GM19328 (cell line): ENCODE measurements at regions not wholly inside any gene's neighbourhood (a gene's known extent, or its start where the extent isn't known, plus 50 kb on each side); places are given as distances from the start of the nearest gene placed in this dataset.

ENCODE experiments used
- ATAC-seq: cut with Tn5 transposase; IDR thresholded peaks from one replicate; pipeline ENCODE4 v1.9.1; 2021; ENCODE audit warnings: mild to moderate bottlenecking, moderate library complexity; ENCODE audit not compliant: unreplicated experiment

DNA sequence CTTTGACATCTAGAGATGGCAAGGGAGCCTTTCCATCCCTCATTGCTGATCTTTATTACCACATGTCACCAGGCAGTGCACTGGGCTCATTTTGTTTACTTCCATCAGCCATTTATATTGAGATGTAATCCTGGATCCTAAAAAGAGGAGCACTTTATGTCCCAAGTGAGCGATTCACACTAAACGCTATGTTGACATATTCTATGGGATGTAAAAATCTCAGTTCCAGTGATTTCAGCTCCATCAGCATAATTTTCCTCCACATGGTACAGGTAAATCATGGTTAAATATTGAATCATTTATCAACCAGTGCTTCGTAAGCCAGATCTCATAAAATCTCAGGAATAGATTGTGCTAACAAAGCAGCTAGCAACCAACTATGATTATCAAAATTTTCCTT is 634.8 kb upstream of the PLXNA2 start:
- ATAC-seq = no peak

DNA sequence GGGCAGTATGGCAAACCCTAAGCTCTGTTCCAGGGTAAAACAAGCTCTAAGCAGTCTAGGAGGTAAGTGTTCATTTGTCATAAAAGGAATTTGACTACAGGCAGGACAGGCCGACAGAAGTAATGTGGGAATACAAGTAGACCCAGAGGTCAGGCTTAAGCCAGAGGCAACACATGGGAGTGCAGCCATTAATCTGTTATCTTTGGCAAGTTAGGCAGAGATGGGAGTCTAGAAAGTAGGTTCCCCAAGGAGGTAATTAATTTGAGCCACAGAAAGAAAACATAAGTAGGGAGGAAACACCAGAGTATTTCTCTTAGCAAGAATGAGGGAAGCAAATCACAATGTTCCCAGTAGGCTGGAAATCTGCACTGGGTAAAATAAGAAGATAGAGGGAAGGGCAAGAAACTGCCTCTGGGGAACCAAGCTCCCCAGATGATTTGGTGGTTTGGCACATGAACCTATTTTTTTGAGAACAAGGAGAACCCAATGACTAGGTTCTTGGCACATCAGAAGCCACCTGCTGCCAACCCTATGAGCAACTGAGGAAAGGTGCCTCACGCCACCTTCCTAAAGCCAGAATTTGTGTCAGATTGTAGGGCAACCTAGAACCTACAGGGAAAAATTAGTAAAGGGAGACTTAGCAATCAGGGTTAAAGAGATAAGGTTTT is 636.4 kb upstream of the PLXNA2 start:
- no peak for ATAC-seq

GRCh38 chr1:208885060-208885459 is 640.9 kb upstream of the PLXNA2 start:
- ATAC-seq = no peak

DNA sequence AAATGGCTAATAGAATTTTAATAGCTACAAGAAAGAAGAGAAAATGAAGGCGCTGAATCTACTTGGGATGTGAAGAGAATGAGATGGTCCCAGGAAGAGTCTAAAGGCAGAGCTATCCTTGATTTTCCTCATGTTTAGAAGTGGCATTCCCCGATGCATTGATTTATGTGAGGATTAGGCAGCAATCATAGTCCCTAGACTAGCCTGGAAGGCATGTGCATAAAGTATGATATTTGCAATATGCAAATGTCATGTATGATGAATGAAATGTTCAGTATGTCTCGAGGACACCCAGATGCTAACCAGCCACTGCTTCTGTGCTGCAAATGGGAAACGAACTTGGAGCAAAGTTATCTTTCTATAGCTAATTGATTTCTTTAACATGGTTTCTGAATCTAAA is 641.5 kb upstream of the PLXNA2 start:
- no peak for ATAC-seq

GRCh38 chr1:208888376-208888775 is 644.2 kb upstream of the PLXNA2 start:
- no peak for ATAC-seq

GRCh38 chr1:208892147-208892546 is 648.0 kb upstream of the PLXNA2 start:
- no peak for ATAC-seq

GRCh38 chr1:208893251-208893650 is 649.1 kb upstream of the PLXNA2 start:
- ATAC-seq = no peak

GRCh38 chr1:208895181-208895580 is 651.0 kb upstream of the PLXNA2 start:
- ATAC-seq = no peak

DNA sequence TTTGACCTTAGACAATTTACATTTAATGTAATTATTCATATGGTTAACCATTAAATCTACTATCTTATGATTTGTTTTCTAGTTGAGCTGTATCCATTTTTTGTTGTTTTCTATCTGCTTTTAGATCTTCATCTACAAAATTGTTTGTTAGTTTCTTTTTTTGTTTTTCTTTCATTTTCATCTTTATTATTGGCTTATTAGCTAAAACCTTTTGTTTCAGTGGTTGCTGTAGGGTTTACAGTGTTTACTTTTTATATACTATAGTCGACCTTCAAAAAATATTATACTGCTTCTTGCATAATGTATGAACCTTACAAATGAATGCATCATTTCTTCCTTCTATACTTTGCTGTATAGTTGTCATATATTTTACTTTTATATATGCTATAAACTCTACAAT is 651.6 kb upstream of the PLXNA2 start:
- ATAC-seq = no peak

DNA sequence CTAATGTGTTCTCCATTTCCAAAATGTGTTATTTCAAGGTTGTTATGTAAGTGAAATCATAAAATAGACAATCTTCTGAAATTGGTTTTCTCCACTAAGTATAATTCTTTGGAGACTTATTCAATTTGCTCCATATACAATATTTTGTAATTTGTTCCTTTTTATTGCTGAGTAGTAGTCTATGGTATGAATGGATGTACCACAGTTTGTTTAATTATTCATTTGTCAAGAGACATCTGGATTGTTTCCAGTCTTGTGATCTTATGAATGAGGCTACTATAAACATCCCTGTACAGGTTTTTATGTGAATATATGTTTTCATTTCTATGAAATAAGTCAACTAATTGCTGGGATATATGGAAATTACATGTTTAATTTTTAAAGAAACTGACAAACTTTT is 652.6 kb upstream of the PLXNA2 start:
- ATAC-seq = no peak

GRCh38 chr1:208899438-208899837 is 655.3 kb upstream of the PLXNA2 start:
- ATAC-seq = no peak

DNA sequence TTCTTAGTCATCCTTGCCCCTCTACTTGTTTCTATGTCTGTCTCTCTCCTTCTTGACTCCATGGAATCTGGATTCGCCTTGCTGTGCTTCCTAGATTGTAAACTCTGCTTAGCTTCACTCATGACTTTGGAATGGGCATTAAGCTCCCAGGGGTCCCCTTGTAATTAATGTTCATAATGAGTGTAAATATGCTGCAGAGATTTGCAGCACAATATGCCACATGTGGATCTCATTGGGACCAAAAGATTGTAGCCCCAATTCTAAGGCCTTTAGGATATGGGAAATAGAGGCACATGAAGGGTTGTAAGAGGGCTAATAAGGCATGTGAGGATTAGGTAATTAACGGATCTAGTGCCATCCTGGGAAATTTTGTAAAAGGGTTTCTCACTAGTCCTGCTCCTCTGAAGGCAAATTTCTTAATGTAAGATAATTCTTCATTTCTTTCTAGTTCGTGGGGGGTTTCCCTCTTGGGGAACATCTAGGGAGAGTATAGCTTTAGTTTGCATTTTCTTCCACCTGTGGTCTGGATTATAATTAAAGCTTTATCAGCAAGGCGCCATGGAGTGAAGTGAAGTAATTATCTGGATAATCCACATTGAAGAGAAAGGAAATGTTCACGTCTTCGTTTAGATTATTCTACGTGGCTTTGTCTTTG is 659.2 kb upstream of the PLXNA2 start:
- no peak for ATAC-seq

GRCh38 chr1:208907790-208908189 is 663.6 kb upstream of the PLXNA2 start:
- no peak for ATAC-seq

- no peak for ATAC-seq
Measured at GRCh38 chr1:208909011-208909984, 665.1 kb upstream of the PLXNA2 start.

DNA sequence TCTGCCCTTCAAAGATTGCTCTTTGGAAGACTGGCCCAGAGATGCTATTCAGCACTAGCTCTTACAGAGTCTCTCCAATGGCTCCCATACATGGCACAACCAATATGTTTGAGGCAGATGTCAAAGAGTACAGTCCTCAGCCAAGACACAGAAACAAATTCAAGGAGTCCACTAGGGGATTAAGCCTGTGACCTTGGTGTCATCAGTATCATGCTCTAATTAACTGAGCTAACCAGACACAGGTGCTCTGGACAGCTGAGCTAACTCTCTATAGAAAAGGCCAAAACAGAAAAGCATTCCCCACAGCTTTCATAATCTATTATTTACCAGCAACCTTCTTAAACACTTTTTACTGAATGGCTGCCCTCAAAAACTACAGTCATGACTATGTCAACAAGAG is 666.0 kb upstream of the PLXNA2 start:
- ATAC-seq = no peak

GRCh38 chr1:208917281-208917680 is 666.2 kb upstream of the CAMK1G start:
- no peak for ATAC-seq

GRCh38 chr1:208917723-208918122 is 665.8 kb upstream of the CAMK1G start:
- no peak for ATAC-seq

- no peak for ATAC-seq
Measured at GRCh38 chr1:208918160-208918559, 665.4 kb upstream of the CAMK1G start.

GRCh38 chr1:208919371-208919770 is 664.1 kb upstream of the CAMK1G start:
- no peak for ATAC-seq

- no peak for ATAC-seq
Measured at GRCh38 chr1:208921259-208921658, 662.3 kb upstream of the CAMK1G start.

GRCh38 chr1:208923456-208923855 is 660.1 kb upstream of the CAMK1G start:
- no peak for ATAC-seq
